Progenitor cell of endocrine pancreas (in vitro differentiated cells): ENCODE measurements at regions not wholly inside any gene's neighbourhood (a gene's known extent, or its start where the extent isn't known, plus 50 kb on each side); places are given as distances from the start of the nearest gene placed in this dataset.

Experiments
- DNase-seq: peaks from one replicate; pipeline ENCODE4 v3.0.0; 2021; ENCODE audit warnings: low spot score; ENCODE audit not compliant: unreplicated experiment
- H3K27ac Mint-ChIP-seq: 2 replicates; pipeline ENCODE4 v1.8.0; 2021; ENCODE audit warnings: mild to moderate bottlenecking, moderate library complexity, mixed read lengths
- H3K27me3 Mint-ChIP-seq: 2 replicates; pipeline ENCODE4 v1.8.0; 2021; ENCODE audit warnings: mixed read lengths
- H3K36me3 Mint-ChIP-seq: 2 replicates; pipeline ENCODE4 v1.8.0; 2022; ENCODE audit warnings: mixed read lengths; ENCODE audit not compliant: insufficient read depth
- H3K4me1 Mint-ChIP-seq: 2 replicates; pipeline ENCODE4 v1.8.0; 2021; ENCODE audit warnings: low read depth, mixed read lengths
- H3K4me3 Mint-ChIP-seq: 2 replicates; pipeline ENCODE4 v1.8.0; 2021; ENCODE audit warnings: low read depth, mild to moderate bottlenecking, moderate library complexity, mixed read lengths
- H3K9me3 Mint-ChIP-seq: 2 replicates; pipeline ENCODE4 v1.8.0; 2021; ENCODE audit warnings: low read depth, mixed read lengths
- TF ChIP-seq, protein P1 (sequence below): fragments of 200-600 bp; sonication (generic); IDR thresholded peaks from one replicate; pipeline ENCODE4 v1.5.0; 2021; ENCODE audit warnings: antibody characterized with exemption, mild to moderate bottlenecking; ENCODE audit not compliant: unreplicated experiment

DNA sequence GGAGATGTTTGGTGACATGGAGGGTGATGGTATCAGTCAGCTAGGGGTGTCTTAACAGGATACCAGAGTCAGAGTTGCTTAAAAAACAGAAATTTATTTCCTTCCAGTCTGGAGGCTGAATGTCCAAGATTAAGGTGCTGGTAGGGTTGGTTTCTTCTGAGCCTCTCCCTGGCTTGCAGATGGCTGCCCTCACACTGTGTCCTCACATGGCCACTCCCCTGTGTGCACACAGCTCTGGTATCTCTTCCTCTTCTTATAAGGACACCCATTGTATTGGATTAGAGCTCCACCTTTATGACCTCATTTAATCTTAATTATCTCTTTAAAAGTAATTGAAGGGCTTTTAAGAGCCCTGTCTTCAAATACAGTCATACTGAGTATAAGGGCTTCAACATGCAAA is 431.8 kb upstream of the MMS22L start:
- no peak for DNase-seq
- TF ChIP-seq, protein P1, sequence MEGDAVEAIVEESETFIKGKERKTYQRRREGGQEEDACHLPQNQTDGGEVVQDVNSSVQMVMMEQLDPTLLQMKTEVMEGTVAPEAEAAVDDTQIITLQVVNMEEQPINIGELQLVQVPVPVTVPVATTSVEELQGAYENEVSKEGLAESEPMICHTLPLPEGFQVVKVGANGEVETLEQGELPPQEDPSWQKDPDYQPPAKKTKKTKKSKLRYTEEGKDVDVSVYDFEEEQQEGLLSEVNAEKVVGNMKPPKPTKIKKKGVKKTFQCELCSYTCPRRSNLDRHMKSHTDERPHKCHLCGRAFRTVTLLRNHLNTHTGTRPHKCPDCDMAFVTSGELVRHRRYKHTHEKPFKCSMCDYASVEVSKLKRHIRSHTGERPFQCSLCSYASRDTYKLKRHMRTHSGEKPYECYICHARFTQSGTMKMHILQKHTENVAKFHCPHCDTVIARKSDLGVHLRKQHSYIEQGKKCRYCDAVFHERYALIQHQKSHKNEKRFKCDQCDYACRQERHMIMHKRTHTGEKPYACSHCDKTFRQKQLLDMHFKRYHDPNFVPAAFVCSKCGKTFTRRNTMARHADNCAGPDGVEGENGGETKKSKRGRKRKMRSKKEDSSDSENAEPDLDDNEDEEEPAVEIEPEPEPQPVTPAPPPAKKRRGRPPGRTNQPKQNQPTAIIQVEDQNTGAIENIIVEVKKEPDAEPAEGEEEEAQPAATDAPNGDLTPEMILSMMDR: no peak
- Mint-ChIP-seq H3K27me3 (no peaks in the 10 kb centered on the region), H3K4me3 (no peak overlapping the region), H3K36me3 (no peaks in the 10 kb centered on the region), H3K4me1 (no peaks in the 10 kb centered on the region), H3K27ac (no peak overlapping the region), H3K9me3 (peaks cover 3% of the 10 kb centered on the region)

DNA sequence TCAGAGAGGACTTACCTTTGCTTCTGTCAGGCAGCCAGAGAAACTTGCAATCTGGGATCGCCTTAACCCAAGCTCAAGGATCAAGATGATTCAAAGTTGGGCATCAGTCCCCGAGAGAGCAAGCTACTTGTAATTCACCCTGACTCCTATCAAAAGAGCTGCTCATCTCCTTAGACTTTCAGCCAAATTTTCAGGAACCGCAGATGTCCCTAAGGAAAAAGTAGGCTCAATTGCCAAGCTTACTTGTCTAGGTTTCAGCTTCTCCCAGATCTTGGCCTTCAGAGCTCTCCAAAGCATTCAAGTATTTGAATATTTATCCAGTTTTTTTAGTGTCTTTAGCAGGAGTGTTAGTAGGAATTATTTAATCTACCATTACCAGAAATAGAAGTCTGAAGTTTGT is 434.1 kb upstream of the MMS22L start:
- Mint-ChIP-seq H3K4me3 (no peak overlapping the region), H3K4me1 (no peaks in the 10 kb centered on the region), H3K9me3 (peaks cover 3% of the 10 kb centered on the region), H3K27ac (no peak overlapping the region), H3K27me3 (no peaks in the 10 kb centered on the region), H3K36me3 (no peaks in the 10 kb centered on the region)
- no peak for DNase-seq
- TF ChIP-seq, protein P1: no peak

DNA sequence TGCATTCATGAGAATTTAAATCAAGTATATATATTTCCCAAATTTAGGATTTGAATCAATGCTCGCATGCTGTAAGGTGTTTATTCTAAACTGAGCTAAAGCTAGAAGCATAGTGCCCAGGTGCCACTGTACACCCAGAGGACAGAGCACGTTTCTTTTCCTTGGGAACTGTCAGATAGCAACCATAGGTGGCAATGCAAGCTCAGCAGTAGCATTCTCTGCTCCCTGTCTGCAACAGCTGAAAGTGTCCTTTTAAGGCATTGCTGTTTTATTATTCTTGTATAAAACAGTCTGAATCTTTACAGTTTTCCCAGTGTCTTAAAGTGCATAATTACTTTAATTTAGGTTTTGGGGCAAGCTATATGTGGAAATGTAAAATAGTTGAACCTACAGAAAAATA is 443.4 kb upstream of the MMS22L start:
- DNase-seq: no peak
- Mint-ChIP-seq H3K9me3 (no peaks in the 10 kb centered on the region), H3K36me3 (no peaks in the 10 kb centered on the region), H3K27ac (no peak overlapping the region), H3K4me1 (peaks cover 1% of the 10 kb centered on the region), H3K4me3 (no peak overlapping the region), H3K27me3 (no peaks in the 10 kb centered on the region)
- TF ChIP-seq, protein P1: peak; percentile 35

DNA sequence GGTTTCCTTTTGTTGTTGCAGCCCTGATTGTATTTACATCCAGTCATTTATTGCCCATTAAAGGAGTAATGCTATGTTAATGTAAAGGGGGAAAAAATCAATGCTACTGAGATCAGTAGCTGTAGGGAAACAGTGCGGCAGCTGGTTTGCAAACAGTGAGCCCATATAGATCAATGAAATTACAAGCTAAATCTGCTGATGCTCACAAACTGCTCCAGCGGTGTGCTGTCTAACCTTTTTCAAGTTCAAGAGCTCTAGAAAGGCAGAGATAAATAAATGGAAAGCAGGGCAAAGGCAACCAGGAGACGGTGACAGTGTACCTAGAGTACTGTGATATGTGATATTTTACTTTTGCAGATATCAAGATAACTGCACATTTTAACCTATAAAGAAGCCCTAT is 449.0 kb upstream of the MMS22L start:
- DNase-seq: no peak
- Mint-ChIP-seq H3K9me3 (no peaks in the 10 kb centered on the region), H3K4me3 (no peak overlapping the region), H3K4me1 (peaks cover 8% of the 10 kb centered on the region), H3K27me3 (peaks cover 3% of the 10 kb centered on the region), H3K36me3 (no peaks in the 10 kb centered on the region), H3K27ac (no peak overlapping the region)
- TF ChIP-seq, protein P1: no peak

DNA sequence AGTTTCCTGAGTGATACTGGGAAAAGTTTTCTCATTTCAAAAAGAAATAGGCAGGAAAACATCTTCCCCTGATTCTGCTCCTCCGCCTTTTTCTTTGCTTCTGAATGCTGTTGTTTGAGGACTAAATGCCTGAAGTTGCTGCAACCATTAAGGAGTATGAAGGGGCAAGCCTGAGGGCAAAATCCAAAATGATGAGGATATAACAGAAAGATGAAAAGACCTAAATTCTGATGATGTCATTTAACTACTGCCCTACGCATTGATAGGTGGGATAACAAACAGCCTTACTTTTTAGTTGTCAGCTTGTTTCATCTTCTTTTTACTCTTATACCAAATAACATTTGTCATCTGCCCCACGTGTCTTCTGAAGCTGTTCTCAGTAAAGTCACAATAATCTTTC is 474.6 kb upstream of the MMS22L start:
- TF ChIP-seq, protein P1: no peak
- no peak overlapping the region for H3K4me3 Mint-ChIP-seq
- H3K27me3 Mint-ChIP-seq: no peaks in the 10 kb centered on the region
- H3K27ac Mint-ChIP-seq: no peak overlapping the region
- H3K4me1 Mint-ChIP-seq: peaks cover 2% of the 10 kb centered on the region
- DNase-seq: no peak
- no peaks in the 10 kb centered on the region for H3K9me3 Mint-ChIP-seq
- H3K36me3 Mint-ChIP-seq: no peaks in the 10 kb centered on the region
